IMR-90 (cell line): ENCODE measurements at regions not wholly inside any gene's neighbourhood (a gene's known extent, or its start where the extent isn't known, plus 50 kb on each side); places are given as distances from the start of the nearest gene placed in this dataset.

Experiments
- ATAC-seq: fragments of 200-7000 bp; cut with Tn5 transposase; 2 replicates; pipeline ENCODE4 v1.9.1; 2020; ENCODE audit warnings: low read depth, mild to moderate bottlenecking, moderate library complexity
- BruUV-seq: library from RNA; stranded (reverse); fragments of 400-500 nt; replicated peaks from 2 replicates; lab custom pipeline; 2021; lab: Mats Ljungman, UMichigan
- CTCF ChIA-PET: fragments of 300-600 bp; formaldehyde crosslinking; extraction: SDS; loops from one replicate; lab custom pipeline; 2021; ENCODE audit warnings: antibody characterized with exemption; lab: Yijun Ruan, JAX
- POLR2A ChIA-PET: fragments of 300-600 bp; sonication (Branson Sonifier 250); formaldehyde crosslinking; loops from one replicate; lab custom pipeline; 2022; ENCODE audit warnings: antibody characterized with exemption; ENCODE audit not compliant: unreplicated experiment; lab: Charles Lee
- DNase-seq: peaks from one replicate; pipeline ENCODE4 v3.0.0; 2013
- H2AFZ ChIP-seq: replicated peaks from 2 replicates; pipeline ENCODE3; 2013; ENCODE audit warnings: low read length, mild to moderate bottlenecking; ENCODE audit not compliant: poor library complexity
- H2AK5ac ChIP-seq: 2 replicates; pipeline ENCODE4 v1.6.1; 2013; ENCODE audit warnings: low read depth, low read length, inconsistent platforms
- H2AK9ac ChIP-seq: replicated peaks from 2 replicates; pipeline ENCODE3; 2013; ENCODE audit warnings: mild to moderate bottlenecking, low read depth, low read length, moderate library complexity; ENCODE audit not compliant: poor library complexity
- H2BK120ac ChIP-seq: 2 replicates; pipeline ENCODE4 v1.6.1; 2013; ENCODE audit warnings: low read depth, low read length, inconsistent platforms
- H2BK15ac ChIP-seq: 3 replicates; pipeline ENCODE4 v1.6.1; 2013; ENCODE audit warnings: low read depth, low read length, inconsistent platforms
- H2BK20ac ChIP-seq: 2 replicates; pipeline ENCODE4 v1.6.1; 2013; ENCODE audit warnings: low read depth, mild to moderate bottlenecking, inconsistent platforms, low read length, moderate library complexity
- H2BK5ac ChIP-seq: 2 replicates; pipeline ENCODE4 v1.6.1; 2013; ENCODE audit warnings: mild to moderate bottlenecking, low read depth, low read length, inconsistent platforms; ENCODE audit not compliant: poor library complexity, severe bottlenecking
- H3K14ac ChIP-seq: replicated peaks from 2 replicates; pipeline ENCODE4 v1.6.1; 2013; ENCODE audit warnings: low read depth, low read length, inconsistent platforms
- H3K18ac ChIP-seq: 2 replicates; pipeline ENCODE4 v1.6.1; 2013; ENCODE audit warnings: low read depth, low read length, control low read depth
- H3K23ac ChIP-seq: 2 replicates; pipeline ENCODE4 v1.6.1; 2013; ENCODE audit warnings: low read depth, low read length, inconsistent platforms
- H3K27ac ChIP-seq: 2 replicates; pipeline ENCODE4 v1.5.1; 2013; ENCODE audit warnings: mild to moderate bottlenecking, control low read depth, low read length; ENCODE audit not compliant: insufficient read depth
- H3K27me3 ChIP-seq: 2 replicates; pipeline ENCODE4 v1.6.1; 2013; ENCODE audit warnings: low read length; ENCODE audit not compliant: control insufficient read depth, insufficient read depth
- H3K36me3 ChIP-seq: 2 replicates; pipeline ENCODE4 v1.6.1; 2013; ENCODE audit warnings: low read length, mixed read lengths; ENCODE audit not compliant: control insufficient read depth, insufficient read depth
- H3K4ac ChIP-seq: 2 replicates; pipeline ENCODE4 v1.6.1; 2013; ENCODE audit warnings: low read depth, low read length, inconsistent platforms
- H3K4me1 ChIP-seq: 2 replicates; pipeline ENCODE4 v1.6.1; 2013; ENCODE audit warnings: low read length, mixed read lengths; ENCODE audit not compliant: control insufficient read depth, insufficient read depth
- H3K4me2 ChIP-seq: 2 replicates; pipeline ENCODE4 v1.6.1; 2013; ENCODE audit warnings: low read depth, mild to moderate bottlenecking, control low read depth, low read length, moderate library complexity
- H3K4me3 ChIP-seq: 2 replicates; pipeline ENCODE4 v1.5.1; 2013; ENCODE audit warnings: low read depth, mild to moderate bottlenecking, control low read depth, low read length, moderate library complexity; ENCODE audit not compliant: insufficient read depth
- H3K56ac ChIP-seq: 2 replicates; pipeline ENCODE4 v1.6.1; 2013; ENCODE audit warnings: low read length, inconsistent platforms; ENCODE audit not compliant: insufficient read depth; ENCODE audit errors: extremely low read depth
- H3K79me1 ChIP-seq, 2 experiments: 2 replicates each; pipeline ENCODE4 v1.6.1; 2013; ENCODE audit warnings: low read length in 2 of 2, inconsistent platforms in 1 of 2, low read depth in 1 of 2
- H3K9ac ChIP-seq: 2 replicates; pipeline ENCODE4 v1.6.1; 2013; ENCODE audit warnings: low read depth, low read length, control low read depth
- H3K9me1 ChIP-seq: 2 replicates; pipeline ENCODE4 v1.6.1; 2013; ENCODE audit warnings: low read length, inconsistent platforms; ENCODE audit not compliant: insufficient read depth
- H3K9me3 ChIP-seq: 2 replicates; pipeline ENCODE4 v1.6.1; 2013; ENCODE audit warnings: low read length; ENCODE audit not compliant: control insufficient read depth, insufficient read depth
- H4K20me1 ChIP-seq: 2 replicates; pipeline ENCODE4 v1.6.1; 2013; ENCODE audit warnings: low read length, inconsistent platforms; ENCODE audit not compliant: insufficient read depth
- H4K5ac ChIP-seq: 2 replicates; pipeline ENCODE4 v1.6.1; 2013; ENCODE audit warnings: mild to moderate bottlenecking, low read depth, low read length, control low read depth
- H4K8ac ChIP-seq, 2 experiments: 2 replicates each; pipeline ENCODE4 v1.6.1; 2013; ENCODE audit warnings: low read depth in 2 of 2, low read length in 2 of 2, control low read depth in 1 of 2, inconsistent platforms in 1 of 2
- H4K91ac ChIP-seq: 2 replicates; pipeline ENCODE4 v1.6.1; 2013; ENCODE audit warnings: low read depth, low read length, inconsistent platforms; ENCODE audit not compliant: insufficient read depth
- CEBPB ChIP-seq: IDR thresholded peaks from 2 replicates; pipeline ENCODE4 v1.6.1; 2012; ENCODE audit warnings: low read depth, low read length, improper control_type of control experiment
- CHD1 ChIP-seq: IDR thresholded peaks from 2 replicates; pipeline ENCODE4 v1.6.1; 2012; ENCODE audit warnings: low read depth, low read length, improper control_type of control experiment
- CTCF ChIP-seq: conservative IDR thresholded peaks from 2 replicates; pipeline ENCODE4 v1.5.1; 2012; ENCODE audit warnings: mild to moderate bottlenecking, low read depth, low read length, improper control_type of control experiment
- ELK1 ChIP-seq: fragments of 150-350 bp; IDR thresholded peaks from 2 replicates; pipeline ENCODE4 v1.6.1; 2016; ENCODE audit warnings: low read depth, mild to moderate bottlenecking, low read length, moderate library complexity, borderline replicate concordance
- FOS ChIP-seq: fragments of 150-350 bp; IDR thresholded peaks from 2 replicates; pipeline ENCODE4 v1.6.1; 2016; ENCODE audit warnings: low read depth, low read length
- MAFK ChIP-seq: IDR thresholded peaks from 2 replicates; pipeline ENCODE4 v1.6.1; 2012; ENCODE audit warnings: low read depth, low read length, improper control_type of control experiment
- MAZ ChIP-seq: IDR thresholded peaks from 2 replicates; pipeline ENCODE4 v1.6.1; 2012; ENCODE audit warnings: low read depth, mild to moderate bottlenecking, low read length, improper control_type of control experiment, moderate library complexity, borderline replicate concordance
- MXI1 ChIP-seq: IDR thresholded peaks from 2 replicates; pipeline ENCODE4 v1.6.1; 2012; ENCODE audit warnings: low read depth, mild to moderate bottlenecking, low read length, moderate library complexity, borderline replicate concordance
- POLR2A ChIP-seq: IDR thresholded peaks from 2 replicates; pipeline ENCODE4 v1.6.1; 2012; ENCODE audit warnings: mild to moderate bottlenecking, low read depth, low read length
- RAD21 ChIP-seq: IDR thresholded peaks from 2 replicates; pipeline ENCODE4 v1.6.1; 2012; ENCODE audit warnings: low read length, improper control_type of control experiment
- RCOR1 ChIP-seq: IDR thresholded peaks from 2 replicates; pipeline ENCODE4 v1.6.1; 2012; ENCODE audit warnings: mild to moderate bottlenecking, low read length, improper control_type of control experiment; ENCODE audit not compliant: insufficient replicate concordance
- RFX5 ChIP-seq: IDR thresholded peaks from 2 replicates; pipeline ENCODE4 v1.8.0; 2012; ENCODE audit warnings: low read depth, mild to moderate bottlenecking, low read length, moderate library complexity
- SMC3 ChIP-seq: fragments of 150-350 bp; IDR thresholded peaks from 2 replicates; pipeline ENCODE4 v1.6.1; 2016; ENCODE audit warnings: low read depth, mild to moderate bottlenecking, antibody characterized with exemption, low read length, moderate library complexity
- USF2 ChIP-seq: fragments of 150-350 bp; IDR thresholded peaks from 2 replicates; pipeline ENCODE4 v1.6.1; 2017; ENCODE audit warnings: mild to moderate bottlenecking, antibody characterized with exemption, low read length, low read depth
- WGBS, 2 experiments: methylation state at CpG; one replicate each; pipeline versions ENCODE4 v1.1.5 to v1.1.7; 2013; ENCODE audit warnings: missing lambda C conversion rate in 2 of 2; ENCODE audit not compliant: insufficient read length in 1 of 2; ENCODE audit errors: extremely low coverage in 2 of 2; 5-methylcytosine and 5-hydroxymethylcytosine counted together
- dilution Hi-C: fragments of 300-500 bp; cut with HindIII; formaldehyde crosslinking; loops from one replicate; pipeline ENCODE4 v1.14.3; 2018; ENCODE audit warnings: low sequenced_read_pairs; ENCODE audit not compliant: unreplicated experiment
- in situ Hi-C: fragments of 300-500 bp; cut with MboI; formaldehyde crosslinking; loops from 3 replicates; pipeline ENCODE4 v1.14.3; 2019; ENCODE audit warnings: low sequenced_read_pairs, inconsistent platforms, mixed read lengths
- intact Hi-C: fragments of 100-400 bp; cut with micrococcal nuclease; formaldehyde crosslinking; loops from 2 replicates; pipeline ENCODE4 v1.10.0; 2022

GRCh38 chr18:65632236-65632635 is 118.6 kb upstream of the CDH7 start:
- Histone ChIP-seq H3K9me3 (peaks cover 4% of the 10 kb centered on the region; the same call in 1 of the 2 replicates), H2BK5ac (no peak overlapping the region), H3K36me3 (no peaks in the 10 kb centered on the region), H2BK120ac (no peak overlapping the region), H2AFZ (no peak overlapping the region), H3K4me3 (no peak overlapping the region), H3K9ac (no peak overlapping the region), H3K18ac (no peak overlapping the region), H2AK5ac (no peak overlapping the region), H3K4ac (no peak overlapping the region), H3K27me3 (no peaks in the 10 kb centered on the region), H3K56ac (no peak overlapping the region), H3K14ac (no peak overlapping the region), H3K4me2 (no peak overlapping the region), H4K20me1 (no peaks in the 10 kb centered on the region), H3K27ac (no peak overlapping the region), H3K23ac (no peak overlapping the region), H4K91ac (no peak overlapping the region), H2BK20ac (no peak overlapping the region), H4K5ac (no peak overlapping the region), H3K79me1 (no peaks in the 10 kb centered on the region), H2BK15ac (no peak overlapping the region), H4K8ac (no peak overlapping the region), H3K9me1 (no peaks in the 10 kb centered on the region), H2AK9ac (no peak overlapping the region), H3K4me1 (no peaks in the 10 kb centered on the region)
- BruUV-seq, result no TSS peak
- no peak for DNase-seq
- WGBS, 2 experiments, result no CpG with 5 or more reads among the region's 2 CpGs
- ChIA-PET POLR2A (no interaction called here), CTCF (no interaction called here)
- in situ Hi-C loops, result no loop called here
- intact Hi-C loops, result no loop called here
- dilution Hi-C loops, result no loop called here
- TF ChIP-seq RAD21 (no peak), SMC3 (no peak), RCOR1 (no peak), FOS (no peak), CEBPB (no peak), MAFK (no peak), POLR2A (no peak), CTCF (no peak), ELK1 (no peak), MXI1 (no peak), MAZ (no peak), USF2 (no peak), CHD1 (no peak), RFX5 (no peak)
- no peak for ATAC-seq
